Panc1 (cell line): ENCODE measurements at regions not wholly inside any gene's neighbourhood (a gene's known extent, or its start where the extent isn't known, plus 50 kb on each side); places are given as distances from the start of the nearest gene placed in this dataset.

Source experiments
- POLR2AphosphoS5 ChIP-seq: IDR thresholded peaks from 2 replicates; pipeline ENCODE4 v1.6.1; 2012; ENCODE audit warnings: mild to moderate bottlenecking, low read depth, low read length, moderate library complexity
- TCF7L2 ChIP-seq: IDR thresholded peaks from 2 replicates; pipeline ENCODE4 v1.6.1; 2011; ENCODE audit warnings: mild to moderate bottlenecking, low read depth, low read length, inconsistent platforms
- TF ChIP-seq, protein P1 (sequence below): fragments of 450-650 bp; IDR thresholded peaks from 2 replicates; pipeline ENCODE4 v1.5.1; 2017; ENCODE audit warnings: mild to moderate bottlenecking
- TF ChIP-seq, protein P2 (sequence below), 2 experiments: IDR thresholded peaks; 2 replicates each; pipeline ENCODE4 v1.6.1; 2011 to 2012; ENCODE audit warnings: low read depth in 2 of 2, control low read depth in 1 of 2, low read length in 1 of 2, mild to moderate bottlenecking in 1 of 2, moderate library complexity in 1 of 2; ENCODE audit not compliant: insufficient read depth in 1 of 2

DNA sequence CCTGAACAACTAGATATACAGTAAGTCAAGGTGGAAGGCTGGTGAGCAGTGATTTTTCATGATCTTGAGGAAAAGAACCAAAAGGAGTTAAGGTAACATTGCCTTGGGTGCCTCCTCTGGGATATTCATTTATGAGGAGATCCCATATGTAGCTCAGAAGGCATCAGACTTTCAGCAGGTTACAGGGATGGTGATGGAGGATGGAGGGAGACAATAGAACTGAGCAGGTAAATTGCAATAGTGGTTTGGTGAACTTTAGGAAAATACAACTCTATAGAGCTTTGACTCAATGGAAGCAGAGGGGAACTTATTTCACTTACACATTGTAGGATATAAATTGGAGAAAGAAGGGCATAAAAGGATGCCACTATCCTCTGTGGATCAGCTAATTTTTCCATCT, 243.4 kb upstream of the SPRY2 start:
- TF ChIP-seq, protein P1, sequence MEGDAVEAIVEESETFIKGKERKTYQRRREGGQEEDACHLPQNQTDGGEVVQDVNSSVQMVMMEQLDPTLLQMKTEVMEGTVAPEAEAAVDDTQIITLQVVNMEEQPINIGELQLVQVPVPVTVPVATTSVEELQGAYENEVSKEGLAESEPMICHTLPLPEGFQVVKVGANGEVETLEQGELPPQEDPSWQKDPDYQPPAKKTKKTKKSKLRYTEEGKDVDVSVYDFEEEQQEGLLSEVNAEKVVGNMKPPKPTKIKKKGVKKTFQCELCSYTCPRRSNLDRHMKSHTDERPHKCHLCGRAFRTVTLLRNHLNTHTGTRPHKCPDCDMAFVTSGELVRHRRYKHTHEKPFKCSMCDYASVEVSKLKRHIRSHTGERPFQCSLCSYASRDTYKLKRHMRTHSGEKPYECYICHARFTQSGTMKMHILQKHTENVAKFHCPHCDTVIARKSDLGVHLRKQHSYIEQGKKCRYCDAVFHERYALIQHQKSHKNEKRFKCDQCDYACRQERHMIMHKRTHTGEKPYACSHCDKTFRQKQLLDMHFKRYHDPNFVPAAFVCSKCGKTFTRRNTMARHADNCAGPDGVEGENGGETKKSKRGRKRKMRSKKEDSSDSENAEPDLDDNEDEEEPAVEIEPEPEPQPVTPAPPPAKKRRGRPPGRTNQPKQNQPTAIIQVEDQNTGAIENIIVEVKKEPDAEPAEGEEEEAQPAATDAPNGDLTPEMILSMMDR, result no peak
- no peak for TF ChIP-seq POLR2AphosphoS5
- TF ChIP-seq, protein P2, sequence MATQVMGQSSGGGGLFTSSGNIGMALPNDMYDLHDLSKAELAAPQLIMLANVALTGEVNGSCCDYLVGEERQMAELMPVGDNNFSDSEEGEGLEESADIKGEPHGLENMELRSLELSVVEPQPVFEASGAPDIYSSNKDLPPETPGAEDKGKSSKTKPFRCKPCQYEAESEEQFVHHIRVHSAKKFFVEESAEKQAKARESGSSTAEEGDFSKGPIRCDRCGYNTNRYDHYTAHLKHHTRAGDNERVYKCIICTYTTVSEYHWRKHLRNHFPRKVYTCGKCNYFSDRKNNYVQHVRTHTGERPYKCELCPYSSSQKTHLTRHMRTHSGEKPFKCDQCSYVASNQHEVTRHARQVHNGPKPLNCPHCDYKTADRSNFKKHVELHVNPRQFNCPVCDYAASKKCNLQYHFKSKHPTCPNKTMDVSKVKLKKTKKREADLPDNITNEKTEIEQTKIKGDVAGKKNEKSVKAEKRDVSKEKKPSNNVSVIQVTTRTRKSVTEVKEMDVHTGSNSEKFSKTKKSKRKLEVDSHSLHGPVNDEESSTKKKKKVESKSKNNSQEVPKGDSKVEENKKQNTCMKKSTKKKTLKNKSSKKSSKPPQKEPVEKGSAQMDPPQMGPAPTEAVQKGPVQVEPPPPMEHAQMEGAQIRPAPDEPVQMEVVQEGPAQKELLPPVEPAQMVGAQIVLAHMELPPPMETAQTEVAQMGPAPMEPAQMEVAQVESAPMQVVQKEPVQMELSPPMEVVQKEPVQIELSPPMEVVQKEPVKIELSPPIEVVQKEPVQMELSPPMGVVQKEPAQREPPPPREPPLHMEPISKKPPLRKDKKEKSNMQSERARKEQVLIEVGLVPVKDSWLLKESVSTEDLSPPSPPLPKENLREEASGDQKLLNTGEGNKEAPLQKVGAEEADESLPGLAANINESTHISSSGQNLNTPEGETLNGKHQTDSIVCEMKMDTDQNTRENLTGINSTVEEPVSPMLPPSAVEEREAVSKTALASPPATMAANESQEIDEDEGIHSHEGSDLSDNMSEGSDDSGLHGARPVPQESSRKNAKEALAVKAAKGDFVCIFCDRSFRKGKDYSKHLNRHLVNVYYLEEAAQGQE (IDR thresholded peaks at IDR 0.05; ENCODE audit: insufficient read depth in 1 of 2, low read depth in 2 of 2, low read length in 1 of 2), result no peak
- TF ChIP-seq TCF7L2, result no peak
